NCI-H128 (cell line): ENCODE measurements at regions not wholly inside any gene's neighbourhood (a gene's known extent, or its start where the extent isn't known, plus 50 kb on each side); places are given as distances from the start of the nearest gene placed in this dataset.
"Not testable (repeated sequence)": the region's sequence is repeated elsewhere in the genome, so short reads cannot be mapped to it uniquely, and the experiment has no call there.

ENCODE experiments used
- DNase-seq: peaks from one replicate; lab custom pipeline; 2025; ENCODE audit not compliant: unreplicated experiment; lab: John Stamatoyannopoulos, UW

- no peak for DNase-seq
Measured at GRCh38 chr4:12492730-12493393, 991.3 kb downstream of the RAB28 start.

DNA sequence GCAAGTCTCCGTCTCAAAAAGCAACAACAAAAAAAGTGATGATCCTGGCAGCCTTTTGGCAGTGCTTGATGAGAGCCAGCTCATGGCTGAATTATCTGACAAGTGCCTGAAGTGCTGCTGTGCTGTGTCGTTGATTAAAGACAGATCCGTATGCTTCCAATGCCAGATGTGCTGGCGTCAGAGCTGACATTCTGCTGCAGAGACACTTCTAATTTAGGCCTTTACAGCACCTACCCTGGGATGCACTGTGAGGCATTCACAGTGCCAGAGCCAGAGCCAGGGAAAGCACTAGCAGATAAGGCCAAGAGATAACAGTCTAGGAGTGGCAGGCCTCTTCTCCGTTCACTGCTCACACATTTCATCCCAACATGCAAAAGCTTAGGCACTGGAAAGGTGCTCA is 995.5 kb downstream of the RAB28 start:
- DNase-seq, result no peak

DNA sequence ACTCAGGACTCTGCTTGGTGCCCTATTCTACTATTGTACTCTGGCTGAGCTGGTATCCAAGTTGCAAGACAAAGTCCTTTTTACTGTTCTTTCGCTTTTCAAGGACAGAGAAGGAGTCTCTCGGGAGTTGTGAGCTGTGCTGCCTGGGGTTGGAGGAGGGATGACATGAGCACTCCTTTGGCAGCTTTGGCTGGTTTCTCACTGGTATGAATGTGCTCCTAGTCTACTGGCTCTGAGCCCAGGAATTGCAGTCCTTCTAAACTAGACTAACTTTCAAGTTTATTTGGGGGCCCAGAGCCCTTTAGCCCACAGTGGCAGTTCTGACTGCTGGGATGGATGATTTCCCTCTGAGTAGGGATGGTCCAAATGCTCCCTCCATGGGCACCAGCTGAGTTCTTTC is 997.1 kb downstream of the RAB28 start:
- DNase-seq, result no peak

GRCh38 chr4:12472087-12472486 is 1012.1 kb downstream of the RAB28 start:
- DNase-seq, result no peak

GRCh38 chr4:12471193-12471592 is 1012.9 kb downstream of the RAB28 start:
- no peak for DNase-seq

- not testable (repeated sequence) for DNase-seq
Measured at GRCh38 chr4:12461576-12461975, 1022.6 kb downstream of the RAB28 start.

DNA sequence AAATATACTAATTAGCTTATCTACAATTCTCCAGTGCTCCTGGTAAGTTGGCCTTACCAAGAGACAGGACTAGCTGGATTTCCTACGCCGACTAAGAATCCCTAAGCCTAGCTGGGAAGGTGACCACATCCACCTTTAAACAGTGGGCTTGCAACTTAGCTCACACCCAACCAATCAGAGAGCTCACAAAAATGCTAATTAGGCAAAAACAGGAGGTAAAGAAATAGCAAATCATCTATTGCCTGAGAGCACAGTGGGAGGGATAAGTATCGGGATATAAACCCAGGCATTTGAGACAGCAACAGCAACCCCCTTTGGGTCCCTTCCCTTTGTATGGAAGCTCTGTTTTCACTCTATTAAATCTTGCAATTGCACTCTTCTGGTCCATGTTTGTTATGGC is 1025.0 kb downstream of the RAB28 start:
- no peak for DNase-seq

DNA sequence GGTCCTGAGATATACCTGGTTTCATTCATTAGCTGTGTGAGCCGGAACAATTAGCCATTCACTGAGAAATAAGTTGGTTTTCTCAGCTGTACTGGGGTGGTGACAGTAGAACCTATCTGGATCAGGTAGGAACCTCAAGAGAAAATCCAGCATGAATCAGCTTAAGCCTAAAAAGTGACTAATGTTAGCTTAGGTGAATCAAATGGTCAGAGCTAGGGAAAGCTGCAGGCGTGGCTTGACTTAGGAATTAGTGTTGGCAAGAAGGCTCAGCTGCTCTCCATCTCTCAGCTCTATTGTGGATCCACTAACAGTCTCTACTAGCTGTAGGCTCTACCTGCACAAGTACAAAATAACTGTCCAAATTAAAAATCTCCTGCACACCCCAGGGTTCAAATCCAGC is 1025.5 kb downstream of the RAB28 start:
- no peak for DNase-seq

- DNase-seq, result no peak
Measured at GRCh38 chr4:12452291-12452690, 1023.6 kb upstream of the HS3ST1 start.

DNA sequence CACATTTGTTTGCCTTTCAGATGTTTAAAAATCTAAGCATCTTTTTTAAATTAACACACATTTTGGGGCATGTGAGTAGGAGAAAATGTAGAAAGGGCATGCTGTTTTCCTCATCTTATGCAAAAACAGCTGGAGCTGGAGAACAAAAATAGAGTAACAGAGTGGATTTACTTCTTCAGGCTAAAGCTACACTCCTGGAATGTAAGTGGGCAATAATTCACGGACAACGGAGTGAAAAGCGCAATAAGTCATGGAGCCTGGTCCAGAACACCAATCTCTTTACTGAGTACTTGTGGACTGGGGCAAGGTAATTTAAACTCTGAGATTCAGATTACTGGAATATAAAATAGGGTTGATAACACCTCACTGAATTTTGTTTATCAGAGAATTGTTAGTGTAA is 1018.8 kb upstream of the HS3ST1 start:
- DNase-seq, result no peak

DNA sequence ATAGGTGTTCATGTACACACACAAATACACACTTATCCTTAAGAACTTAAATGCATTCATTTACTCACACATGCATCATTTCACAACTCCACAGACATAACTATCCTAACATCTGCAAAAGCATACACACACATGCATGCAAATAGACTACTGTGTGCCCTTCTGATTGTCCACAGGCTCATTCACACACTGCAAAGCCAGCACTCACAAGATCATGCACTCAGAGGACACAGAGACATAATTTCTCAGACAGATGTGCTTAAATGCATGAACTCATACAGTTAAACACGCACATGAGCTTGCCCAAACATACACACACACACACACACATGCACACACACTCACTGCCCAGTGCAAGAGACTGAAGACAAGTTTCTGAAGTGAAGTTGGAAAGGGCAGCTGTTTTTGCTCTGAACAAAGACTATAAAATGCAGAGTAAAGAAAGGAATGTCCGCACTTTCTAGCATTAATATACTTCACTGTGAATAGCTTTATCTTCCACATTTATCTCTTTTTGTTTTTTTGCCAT is 1018.0 kb upstream of the HS3ST1 start:
- no peak for DNase-seq

- no peak for DNase-seq
Measured at GRCh38 chr4:12446256-12446655, 1017.6 kb upstream of the HS3ST1 start.

DNA sequence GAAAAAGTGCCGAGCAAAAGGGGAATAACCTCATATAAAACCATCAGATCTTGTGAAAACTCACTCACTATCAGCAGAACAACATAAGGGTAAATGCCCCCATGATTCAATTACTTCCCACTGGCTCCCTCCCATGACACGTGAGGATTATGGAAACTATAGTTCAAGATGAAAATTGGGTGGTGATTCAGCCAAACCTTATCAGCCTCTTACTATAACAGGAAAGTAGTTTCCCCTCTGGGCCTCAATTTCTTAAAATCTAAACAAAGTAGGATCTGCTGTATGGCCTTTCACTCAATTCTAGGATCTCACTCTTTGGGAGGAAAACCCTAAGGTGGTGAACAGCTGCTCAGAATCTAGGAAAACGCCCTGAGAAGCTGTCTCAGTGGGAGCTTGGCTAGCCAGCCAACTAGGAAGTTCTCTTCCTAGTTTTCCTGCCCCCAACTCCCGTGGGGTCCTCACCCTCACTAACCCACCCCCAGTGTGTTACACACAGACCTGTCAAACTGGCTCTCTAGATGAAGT is 1017.1 kb upstream of the HS3ST1 start:
- no peak for DNase-seq

- no peak for DNase-seq
Measured at GRCh38 chr4:12439633-12440305, 1011.1 kb upstream of the HS3ST1 start.

DNA sequence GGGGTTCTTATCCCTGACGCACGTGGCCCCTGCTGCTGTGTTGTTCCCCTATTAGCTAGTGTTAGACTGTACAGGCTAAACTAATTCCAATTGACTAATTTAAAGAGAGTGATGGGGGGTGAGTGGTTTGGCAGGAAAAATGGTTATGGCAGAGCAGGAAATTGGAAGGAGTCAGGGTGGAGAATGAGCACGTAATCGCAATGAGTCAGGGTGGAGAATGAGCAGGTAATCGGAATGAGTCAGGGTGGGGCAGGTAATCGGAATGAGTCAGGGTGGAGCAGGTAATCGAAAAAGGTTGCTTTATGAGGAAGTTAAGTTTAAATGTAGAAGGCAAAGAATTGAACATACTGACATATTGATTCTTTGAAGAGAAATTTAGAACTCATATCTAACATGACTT is 1002.6 kb upstream of the HS3ST1 start:
- DNase-seq, result not testable (repeated sequence)

DNA sequence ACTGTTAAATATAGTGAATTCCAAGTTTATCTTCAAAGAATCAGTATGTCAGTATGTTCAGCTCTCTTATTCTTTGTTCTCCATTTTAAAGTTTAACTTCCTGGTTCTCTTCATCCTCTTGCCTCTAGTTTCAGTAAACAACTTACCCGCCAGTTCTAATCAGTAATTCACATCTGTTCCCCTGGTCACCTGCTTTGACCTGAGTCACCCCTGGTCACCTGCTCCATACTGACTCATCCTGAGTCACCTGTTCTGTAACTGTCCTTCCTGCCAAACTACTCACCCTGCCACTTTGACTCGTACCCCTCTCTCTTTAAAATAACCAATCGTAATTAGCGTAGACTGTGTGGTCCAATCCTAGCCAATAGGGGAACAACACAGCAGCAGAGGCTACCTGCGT is 992.7 kb upstream of the HS3ST1 start:
- DNase-seq, result no peak

GRCh38 chr4:12416755-12417154 is 988.1 kb upstream of the HS3ST1 start:
- no peak for DNase-seq

DNA sequence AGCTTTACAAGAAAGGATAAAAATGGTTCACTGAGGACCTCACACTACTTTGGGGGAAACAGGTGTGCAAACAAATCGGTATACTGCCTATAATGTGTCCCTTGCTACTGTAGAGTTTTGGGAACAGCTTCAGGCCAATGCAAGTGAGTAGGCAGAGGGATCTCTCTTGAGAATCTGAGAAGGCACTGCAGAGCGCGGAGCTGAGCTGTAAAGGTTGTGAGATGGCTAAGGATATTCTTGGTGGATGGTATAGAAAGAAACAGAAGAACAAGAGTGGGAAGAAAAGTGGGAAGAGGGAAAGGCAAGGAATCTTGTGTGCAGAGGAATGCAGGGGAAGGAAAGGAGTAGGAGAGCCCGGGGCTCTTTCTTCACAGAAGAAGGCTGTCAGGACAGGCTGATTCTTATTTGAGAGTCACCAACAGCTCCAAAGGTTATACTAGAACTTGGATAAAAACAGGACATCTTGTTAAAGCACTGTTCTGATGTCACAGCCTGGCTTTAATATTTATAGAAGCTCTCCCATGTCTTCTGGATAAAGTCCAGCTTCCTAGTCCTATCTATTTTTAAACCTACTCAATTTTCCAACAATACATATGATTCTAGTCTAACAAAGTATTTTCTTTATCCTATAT is 985.6 kb upstream of the HS3ST1 start:
- no peak for DNase-seq

DNA sequence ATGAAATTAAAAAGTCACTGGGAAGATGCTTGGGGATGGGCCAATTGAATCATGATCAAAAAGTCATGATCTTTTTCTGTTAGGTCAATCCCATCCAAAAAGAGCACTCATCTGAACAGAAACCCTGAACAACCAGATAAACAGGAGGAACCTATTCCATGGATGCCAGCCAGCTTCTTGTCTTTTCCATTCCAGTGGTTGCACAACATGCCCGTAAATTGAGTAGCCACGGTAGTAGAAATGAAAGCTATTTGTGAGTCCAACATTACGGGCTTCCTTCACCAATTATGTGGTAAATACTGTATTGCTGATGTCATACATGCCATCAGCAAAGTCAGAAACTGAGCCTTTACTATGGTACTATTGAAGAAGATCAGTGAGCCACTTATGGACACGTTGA is 982.4 kb upstream of the HS3ST1 start:
- no peak for DNase-seq

DNA sequence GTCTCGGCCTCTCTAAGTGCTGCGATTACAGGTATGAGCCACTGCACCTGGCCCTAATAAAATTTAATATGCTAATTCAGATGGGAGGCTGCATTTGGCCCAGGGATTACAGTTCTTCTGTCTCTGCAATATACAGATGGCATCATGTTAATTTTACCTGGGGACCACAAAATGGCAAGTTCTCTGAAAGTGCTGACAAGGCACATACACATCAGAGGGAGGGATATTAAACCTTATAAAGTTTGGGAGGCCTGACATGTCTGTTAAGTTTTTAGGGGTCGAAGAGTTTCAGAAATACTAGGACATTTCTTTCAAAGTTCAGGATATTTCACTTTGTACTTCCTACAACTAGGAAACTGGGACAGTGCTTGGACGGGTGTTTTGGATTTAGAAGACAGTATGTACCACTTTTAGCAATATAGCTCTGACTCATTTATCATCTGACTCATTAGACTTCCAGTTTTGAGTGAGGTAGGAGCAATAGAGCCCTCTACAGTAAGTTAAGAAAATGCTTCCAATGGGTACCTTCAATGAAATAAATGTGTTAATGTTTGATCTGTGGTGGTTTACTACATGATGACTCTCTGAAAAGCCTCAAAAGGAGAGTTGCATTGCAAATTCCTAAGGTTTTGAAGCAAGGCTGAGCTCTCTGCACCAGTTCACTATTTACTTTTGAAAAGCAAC is 981.0 kb upstream of the HS3ST1 start:
- DNase-seq, result no peak

- DNase-seq, result no peak
Measured at GRCh38 chr4:12408364-12408763, 979.7 kb upstream of the HS3ST1 start.
